GM21528 (cell line): ENCODE measurements at regions not wholly inside any gene's neighbourhood (a gene's known extent, or its start where the extent isn't known, plus 50 kb on each side); places are given as distances from the start of the nearest gene placed in this dataset.
"Not testable (repeated sequence)": the region's sequence is repeated elsewhere in the genome, so short reads cannot be mapped to it uniquely, and the experiment has no call there.

Experiments used
- ATAC-seq: cut with Tn5 transposase; IDR thresholded peaks from one replicate; pipeline ENCODE4 v1.9.1; 2021; ENCODE audit warnings: mild to moderate bottlenecking, moderate library complexity; ENCODE audit not compliant: unreplicated experiment, low FRiP score

- ATAC-seq, result not testable (repeated sequence)
These were observed 109.8 kb downstream of the USP22 start for GRCh38 chr17:20933040-20933439.

GRCh38 chr17:20934288-20934687 lies 108.5 kb downstream of the USP22 start:
- no peak for ATAC-seq

GRCh38 chr17:20935740-20936139 lies 107.1 kb downstream of the USP22 start:
- ATAC-seq, result no peak

GRCh38 chr17:20938244-20938643 lies 104.6 kb downstream of the USP22 start:
- no peak for ATAC-seq

- no peak for ATAC-seq
These were observed 103.7 kb downstream of the USP22 start for GRCh38 chr17:20938988-20939615.

- ATAC-seq, result no peak
These were observed 100.9 kb downstream of the USP22 start for GRCh38 chr17:20941872-20942271.

GRCh38 chr17:20944014-20944865 lies 98.6 kb downstream of the USP22 start:
- ATAC-seq, result no peak

- not testable (repeated sequence) for ATAC-seq
These were observed 95.1 kb downstream of the USP22 start for GRCh38 chr17:20947708-20948107.

GRCh38 chr17:20948984-20949777 lies 93.6 kb downstream of the USP22 start:
- ATAC-seq, result no peak
